DND-41 (cell line): ENCODE measurements at regions not wholly inside any gene's neighbourhood (a gene's known extent, or its start where the extent isn't known, plus 50 kb on each side); places are given as distances from the start of the nearest gene placed in this dataset.

Experiments used
- ATAC-seq: fragments of 200-7000 bp; cut with Tn5 transposase; 3 replicates; pipeline ENCODE4 v1.9.1; 2021; ENCODE audit warnings: low read depth; ENCODE audit not compliant: insufficient read depth
- DNase-seq: peaks from one replicate; pipeline ENCODE4 v3.0.0-alpha.2; 2020
- H2AFZ ChIP-seq: 2 replicates; pipeline ENCODE4 v1.6.0; 2012; ENCODE audit warnings: low read depth, low read length
- H3K27ac ChIP-seq: 2 replicates; pipeline ENCODE4 v1.5.1; 2012; ENCODE audit warnings: low read length, inconsistent platforms
- H3K27me3 ChIP-seq: fragments of 200-600 bp; sonication (generic); 2 replicates; pipeline ENCODE4 v1.6.0; 2012; ENCODE audit warnings: low read length, mild to moderate bottlenecking, inconsistent platforms; ENCODE audit not compliant: insufficient read depth, poor library complexity
- H3K36me3 ChIP-seq: 2 replicates; pipeline ENCODE4 v1.5.1; 2012; ENCODE audit warnings: low read length, inconsistent platforms; ENCODE audit not compliant: insufficient read depth
- H3K4me1 ChIP-seq: 2 replicates; pipeline ENCODE4 v1.5.1; 2012; ENCODE audit warnings: mild to moderate bottlenecking, low read length; ENCODE audit not compliant: insufficient read depth
- H3K4me2 ChIP-seq: 2 replicates; pipeline ENCODE4 v1.6.0; 2012; ENCODE audit warnings: mild to moderate bottlenecking, moderate library complexity, low read length, inconsistent platforms; ENCODE audit not compliant: insufficient read depth
- H3K4me3 ChIP-seq, 2 experiments: fragments of 200-600 bp in 1 of 2; shearing (Covaris generic) in 1 of 2; 2 replicates each; pipeline ENCODE4 v1.5.1; 2012 to 2016; ENCODE audit warnings: inconsistent platforms in 2 of 2, low read length in 2 of 2, mild to moderate bottlenecking in 2 of 2, low read depth in 1 of 2, moderate library complexity in 1 of 2
- H3K79me2 ChIP-seq: 2 replicates; pipeline ENCODE4 v1.6.0; 2012; ENCODE audit warnings: low read length, inconsistent platforms; ENCODE audit not compliant: insufficient read depth
- H3K9ac ChIP-seq: 2 replicates; pipeline ENCODE4 v1.6.0; 2012; ENCODE audit warnings: low read depth, mild to moderate bottlenecking, inconsistent platforms, low read length, moderate library complexity
- H3K9me3 ChIP-seq: 2 replicates; pipeline ENCODE4 v1.5.1; 2012; ENCODE audit warnings: low read length, moderate library complexity, mild to moderate bottlenecking, inconsistent platforms; ENCODE audit not compliant: insufficient read depth, severe bottlenecking
- H4K20me1 ChIP-seq: 2 replicates; pipeline ENCODE4 v1.6.0; 2012; ENCODE audit warnings: low read length; ENCODE audit not compliant: insufficient read depth
- EZH2 ChIP-seq: IDR thresholded peaks from 3 replicates; pipeline ENCODE4 v1.6.1; 2012; ENCODE audit warnings: borderline replicate concordance, low read depth, mild to moderate bottlenecking, moderate library complexity, low read length, inconsistent platforms; ENCODE audit not compliant: severe bottlenecking
- TF ChIP-seq, protein P1 (sequence below): IDR thresholded peaks from 2 replicates; pipeline ENCODE4 v1.5.1; 2012; ENCODE audit warnings: borderline replicate concordance, low read length, moderate library complexity, mild to moderate bottlenecking; ENCODE audit not compliant: poor library complexity, severe bottlenecking; ENCODE audit errors: extremely low read depth

- TF ChIP-seq, protein P1, sequence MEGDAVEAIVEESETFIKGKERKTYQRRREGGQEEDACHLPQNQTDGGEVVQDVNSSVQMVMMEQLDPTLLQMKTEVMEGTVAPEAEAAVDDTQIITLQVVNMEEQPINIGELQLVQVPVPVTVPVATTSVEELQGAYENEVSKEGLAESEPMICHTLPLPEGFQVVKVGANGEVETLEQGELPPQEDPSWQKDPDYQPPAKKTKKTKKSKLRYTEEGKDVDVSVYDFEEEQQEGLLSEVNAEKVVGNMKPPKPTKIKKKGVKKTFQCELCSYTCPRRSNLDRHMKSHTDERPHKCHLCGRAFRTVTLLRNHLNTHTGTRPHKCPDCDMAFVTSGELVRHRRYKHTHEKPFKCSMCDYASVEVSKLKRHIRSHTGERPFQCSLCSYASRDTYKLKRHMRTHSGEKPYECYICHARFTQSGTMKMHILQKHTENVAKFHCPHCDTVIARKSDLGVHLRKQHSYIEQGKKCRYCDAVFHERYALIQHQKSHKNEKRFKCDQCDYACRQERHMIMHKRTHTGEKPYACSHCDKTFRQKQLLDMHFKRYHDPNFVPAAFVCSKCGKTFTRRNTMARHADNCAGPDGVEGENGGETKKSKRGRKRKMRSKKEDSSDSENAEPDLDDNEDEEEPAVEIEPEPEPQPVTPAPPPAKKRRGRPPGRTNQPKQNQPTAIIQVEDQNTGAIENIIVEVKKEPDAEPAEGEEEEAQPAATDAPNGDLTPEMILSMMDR: no peak
- TF ChIP-seq EZH2: no peak
Observed at GRCh38 chr13:22108979-22109378, 438.1 kb downstream of the FGF9 start.

GRCh38 chr13:22110368-22110767 lies 439.5 kb downstream of the FGF9 start:
- Histone ChIP-seq H3K4me3 (no peak overlapping the region), H3K4me1 (no peaks in the 10 kb centered on the region), H3K27ac (no peak overlapping the region), H3K4me2 (no peak overlapping the region), H3K27me3 (peaks cover 3% of the 10 kb centered on the region), H2AFZ (no peak overlapping the region), H3K36me3 (no peaks in the 10 kb centered on the region), H3K9ac (no peak overlapping the region), H4K20me1 (no peaks in the 10 kb centered on the region), H3K9me3 (no peaks in the 10 kb centered on the region), H3K79me2 (no peaks in the 10 kb centered on the region)
- DNase-seq (no peak), ATAC-seq (no peak)
- TF ChIP-seq EZH2: no peak
- TF ChIP-seq, protein P1: no peak

More at GRCh38 chr13:22108979-22109378, 438.1 kb downstream of the FGF9 start:
- Histone ChIP-seq H3K4me2 (no peak overlapping the region), H3K9me3 (no peaks in the 10 kb centered on the region), H3K79me2 (no peaks in the 10 kb centered on the region), H2AFZ (no peak overlapping the region), H3K27me3 (peaks cover 3% of the 10 kb centered on the region), H3K4me3 (no peak overlapping the region), H3K27ac (no peak overlapping the region), H3K4me1 (no peaks in the 10 kb centered on the region), H4K20me1 (no peaks in the 10 kb centered on the region), H3K36me3 (no peaks in the 10 kb centered on the region), H3K9ac (no peak overlapping the region)
- ATAC-seq: no peak
- DNase-seq: no peak

- DNase-seq (no peak), ATAC-seq (no peak)
- Histone ChIP-seq H3K4me1 (no peaks in the 10 kb centered on the region), H3K4me2 (no peak overlapping the region), H2AFZ (no peak overlapping the region), H3K79me2 (no peaks in the 10 kb centered on the region), H3K36me3 (no peaks in the 10 kb centered on the region), H3K27me3 (peaks cover 3% of the 10 kb centered on the region), H3K4me3 (no peak overlapping the region), H3K9ac (no peak overlapping the region), H3K27ac (no peak overlapping the region), H4K20me1 (no peaks in the 10 kb centered on the region), H3K9me3 (no peaks in the 10 kb centered on the region)
- TF ChIP-seq, protein P1: no peak
- no peak for TF ChIP-seq EZH2
Observed at GRCh38 chr13:22111152-22111783, 440.4 kb downstream of the FGF9 start.

DNA sequence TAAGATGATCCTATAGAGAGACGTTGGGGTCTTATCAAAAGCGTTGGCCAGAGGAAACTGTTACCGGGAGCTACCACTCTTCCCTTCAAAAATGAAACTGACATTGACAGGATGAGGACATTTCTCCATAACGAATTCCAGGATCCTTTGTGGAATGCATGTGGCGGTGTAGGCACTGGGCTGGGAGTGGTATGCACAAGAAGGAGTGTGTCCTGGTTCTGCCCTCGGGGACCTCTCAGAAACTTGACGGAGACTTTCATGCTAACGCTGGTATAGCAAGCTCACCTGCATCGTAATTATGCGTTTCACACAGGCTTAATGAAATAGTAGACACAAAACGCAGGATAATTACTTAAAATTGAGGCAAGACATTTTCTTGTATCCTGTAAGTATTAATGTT lies 441.1 kb downstream of the FGF9 start:
- no peaks in the 10 kb centered on the region for H3K4me1 ChIP-seq
- H3K27me3 ChIP-seq: peaks cover 3% of the 10 kb centered on the region
- H3K9ac ChIP-seq: no peak overlapping the region
- TF ChIP-seq EZH2: no peak
- TF ChIP-seq, protein P1: no peak
- no peak overlapping the region for H2AFZ ChIP-seq
- H3K79me2 ChIP-seq: no peaks in the 10 kb centered on the region
- no peak overlapping the region for H3K4me2 ChIP-seq
- H4K20me1 ChIP-seq: no peaks in the 10 kb centered on the region
- ATAC-seq (no peak), DNase-seq (no peak)
- no peaks in the 10 kb centered on the region for H3K9me3 ChIP-seq
- no peak overlapping the region for H3K4me3 ChIP-seq
- no peaks in the 10 kb centered on the region for H3K36me3 ChIP-seq
- no peak overlapping the region for H3K27ac ChIP-seq
